Skeletal muscle cell (primary cell): ENCODE measurements at regions not wholly inside any gene's neighbourhood (a gene's known extent, or its start where the extent isn't known, plus 50 kb on each side); places are given as distances from the start of the nearest gene placed in this dataset.
"Not testable (repeated sequence)": the region's sequence is repeated elsewhere in the genome, so short reads cannot be mapped to it uniquely, and the experiment has no call there.

Experiments used
- DNase-seq: peaks from one replicate; pipeline ENCODE4 v3.0.0-alpha.2; 2010; ENCODE audit warnings: low read depth
- H3K4me3 ChIP-seq: 2 replicates; pipeline ENCODE4 v1.5.1; 2011; ENCODE audit warnings: low read depth, mild to moderate bottlenecking, control low read depth, low read length, moderate library complexity

DNA sequence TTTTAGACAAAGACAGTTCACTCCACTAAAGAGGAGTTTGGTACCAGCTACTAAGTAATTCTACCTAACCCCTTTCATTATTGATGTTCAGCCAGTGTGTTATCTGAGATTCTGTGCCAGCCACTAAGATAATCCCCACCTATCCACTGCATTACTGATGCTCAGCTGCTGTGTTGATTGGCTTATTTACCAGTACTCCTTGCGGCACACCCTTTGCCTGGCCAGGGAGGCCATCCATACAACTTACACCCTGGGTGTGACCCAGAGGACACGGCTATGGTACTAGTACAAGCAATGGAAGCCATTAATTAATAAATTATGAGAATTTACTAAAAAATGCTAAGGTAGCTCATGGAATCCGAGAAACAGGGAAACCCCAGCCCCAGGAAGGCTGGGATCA is 290.7 kb upstream of the CTNNB1 start:
- no peak overlapping the region for H3K4me3 ChIP-seq
- DNase-seq: no peak

DNA sequence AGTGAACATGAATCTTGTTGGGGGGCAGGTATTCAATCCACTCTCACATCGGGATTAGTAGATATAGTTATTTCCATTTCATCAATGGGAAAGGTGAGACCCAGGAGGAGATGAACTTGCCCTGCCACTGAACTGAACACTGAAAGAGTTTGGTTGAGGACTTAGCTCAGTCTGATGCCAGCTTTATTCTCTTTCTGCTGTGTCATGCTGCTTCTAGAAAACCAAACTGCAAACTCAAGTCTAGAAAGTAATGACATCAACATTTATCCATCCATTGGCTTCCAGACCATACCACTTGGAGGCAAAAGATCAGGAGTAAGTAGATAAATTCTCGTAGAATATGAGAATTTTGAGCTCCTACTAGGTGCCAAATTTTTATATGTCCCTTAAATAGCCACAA is 288.0 kb upstream of the CTNNB1 start:
- no peak for DNase-seq

DNA sequence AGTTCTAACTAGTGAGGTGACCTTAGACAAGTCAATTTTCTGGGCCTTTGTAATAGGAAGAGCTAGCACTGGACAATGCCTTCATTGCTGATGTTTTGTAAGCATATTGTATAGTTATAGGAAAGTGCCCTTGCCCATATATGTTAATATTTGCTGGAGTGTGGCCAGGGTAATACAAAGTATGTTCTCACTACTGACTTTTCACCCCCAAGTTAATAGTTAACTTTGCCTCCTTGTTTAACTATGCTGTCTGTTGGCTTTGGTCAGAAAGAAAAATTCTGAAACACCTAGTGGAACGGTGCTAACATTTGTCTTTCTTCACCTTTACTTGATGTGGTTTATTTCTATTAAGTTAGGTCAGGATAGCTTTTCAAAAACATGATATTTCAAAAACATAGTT is 287.4 kb upstream of the CTNNB1 start:
- DNase-seq: no peak
- no peak overlapping the region for H3K4me3 ChIP-seq

More for the DNA sequence above, 288.0 kb upstream of the CTNNB1 start:
- no peak overlapping the region for H3K4me3 ChIP-seq

GRCh38 chr3:40912461-40912860 is 286.8 kb upstream of the CTNNB1 start:
- H3K4me3 ChIP-seq: no peak overlapping the region
- no peak for DNase-seq

GRCh38 chr3:40913192-40913591 is 286.1 kb upstream of the CTNNB1 start:
- no peak overlapping the region for H3K4me3 ChIP-seq
- no peak for DNase-seq

DNA sequence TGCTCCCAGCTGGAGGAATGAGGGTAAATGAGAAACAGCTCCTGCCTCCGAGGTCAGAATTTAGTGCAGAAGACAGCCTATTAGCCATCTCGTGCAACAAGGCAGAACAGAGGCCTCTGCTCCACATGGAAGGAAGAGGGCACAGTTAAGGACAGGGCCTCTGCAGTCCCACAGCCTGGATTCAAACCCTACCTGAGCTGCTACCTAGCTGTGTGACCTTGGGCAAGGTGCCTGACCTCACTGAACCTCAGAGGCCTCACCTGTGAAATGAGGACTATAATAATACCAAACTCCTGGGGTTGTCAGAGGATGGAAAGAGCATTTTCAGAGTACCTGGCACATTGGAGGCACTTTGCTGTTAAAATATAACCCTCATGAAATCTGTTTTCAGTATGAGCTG is 285.7 kb upstream of the CTNNB1 start:
- no peak overlapping the region for H3K4me3 ChIP-seq
- DNase-seq: no peak

DNA sequence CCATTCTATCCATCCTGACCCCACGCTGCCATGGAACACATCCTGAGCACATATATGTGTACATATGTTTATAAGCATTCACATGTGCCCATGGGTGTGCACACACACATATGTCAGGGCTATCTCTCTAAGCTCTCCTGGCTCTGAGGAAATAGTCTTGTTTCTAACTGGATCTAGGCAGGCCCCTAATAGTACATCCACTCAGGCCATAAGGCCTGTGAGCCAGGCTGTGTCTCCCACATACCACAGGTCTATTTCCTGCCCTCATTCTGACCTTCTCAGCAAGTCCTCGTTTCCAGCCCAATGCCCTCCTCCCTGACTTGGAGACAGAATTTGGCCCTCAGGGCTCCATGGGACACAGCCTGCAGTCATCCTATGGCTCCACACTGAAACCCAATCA is 284.8 kb upstream of the CTNNB1 start:
- H3K4me3 ChIP-seq: no peak overlapping the region
- DNase-seq: no peak

DNA sequence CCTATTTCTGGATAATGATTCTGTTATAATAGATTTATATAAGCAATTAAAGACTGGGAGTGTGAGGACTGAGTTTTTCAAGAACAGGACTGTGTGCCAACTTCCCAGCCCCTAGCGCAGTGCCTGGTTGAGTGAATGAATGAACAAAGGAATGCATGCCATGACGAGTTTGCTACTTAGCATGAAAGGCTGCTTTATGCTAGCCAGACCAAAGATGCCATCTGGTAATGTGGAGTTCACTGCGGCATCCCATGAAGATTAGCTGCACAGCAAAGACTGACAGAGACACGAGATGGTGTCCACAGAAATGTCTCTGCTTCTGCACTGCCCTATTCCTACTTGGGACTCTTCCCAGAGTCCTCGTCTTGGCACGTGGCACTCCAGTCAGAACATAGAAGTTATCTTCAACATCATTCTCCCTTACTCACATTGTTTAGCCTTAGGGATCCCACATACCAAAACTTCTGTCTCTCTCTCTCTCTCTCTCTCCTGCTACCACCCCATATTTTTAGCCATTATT is 283.9 kb upstream of the CTNNB1 start:
- no peak for DNase-seq
- H3K4me3 ChIP-seq: no peak overlapping the region

GRCh38 chr3:40920041-40920440 is 279.3 kb upstream of the CTNNB1 start:
- no peak for DNase-seq

GRCh38 chr3:40921251-40921650 is 278.1 kb upstream of the CTNNB1 start:
- H3K4me3 ChIP-seq: no peak overlapping the region
- no peak for DNase-seq

More at GRCh38 chr3:40920041-40920440, 279.3 kb upstream of the CTNNB1 start:
- no peak overlapping the region for H3K4me3 ChIP-seq

GRCh38 chr3:40923143-40923542 is 276.2 kb upstream of the CTNNB1 start:
- H3K4me3 ChIP-seq: no peak overlapping the region
- no peak for DNase-seq

DNA sequence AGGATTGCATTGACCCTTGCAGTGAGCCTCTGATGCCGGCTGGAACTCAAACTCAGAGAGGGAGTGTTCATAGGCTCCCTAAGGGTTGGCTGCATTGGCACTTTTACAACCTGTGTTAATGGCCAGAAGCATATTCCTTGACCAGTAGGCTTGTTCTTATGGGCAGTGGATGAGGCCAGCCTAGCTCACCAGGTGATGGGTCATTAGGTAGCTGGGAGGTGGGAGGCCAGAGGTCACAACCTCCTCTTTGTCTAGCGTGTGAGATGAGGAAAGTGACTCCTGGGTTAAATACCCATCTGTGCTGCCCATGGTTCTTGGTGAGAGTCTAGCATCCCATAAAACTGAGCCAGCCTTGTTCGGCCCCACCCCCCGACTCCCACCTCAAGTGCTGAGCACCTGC is 275.7 kb upstream of the CTNNB1 start:
- no peak overlapping the region for H3K4me3 ChIP-seq
- no peak for DNase-seq

- H3K4me3 ChIP-seq: no peak overlapping the region
- DNase-seq: no peak
Measured at GRCh38 chr3:40924559-40925141, 274.7 kb upstream of the CTNNB1 start.

- H3K4me3 ChIP-seq: no peak overlapping the region
- DNase-seq: no peak
Measured at GRCh38 chr3:40925231-40925630, 274.1 kb upstream of the CTNNB1 start.

DNA sequence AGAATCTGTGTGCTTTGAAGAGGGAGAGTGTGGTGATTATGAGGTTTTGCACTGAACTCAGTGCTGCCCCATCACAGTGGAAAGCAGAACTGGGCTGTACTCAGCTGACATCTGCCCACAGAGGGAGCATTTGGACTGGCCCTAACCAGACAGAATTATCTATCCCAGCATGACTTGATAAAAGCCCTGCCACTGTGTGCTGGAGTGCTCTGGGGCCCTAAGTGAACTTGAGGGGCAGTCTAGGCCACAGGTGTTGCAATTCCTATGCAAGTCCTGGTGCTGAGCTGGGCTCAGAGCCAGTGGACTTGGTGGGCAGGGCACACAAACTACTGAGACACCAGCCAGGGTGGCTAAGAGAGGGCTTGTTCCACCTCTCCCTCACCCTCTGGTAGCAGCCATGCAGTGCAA is 269.2 kb upstream of the CTNNB1 start:
- H3K4me3 ChIP-seq: no peak overlapping the region
- no peak for DNase-seq

GRCh38 chr3:40930756-40931155 is 268.5 kb upstream of the CTNNB1 start:
- no peak for DNase-seq
- no peak overlapping the region for H3K4me3 ChIP-seq

GRCh38 chr3:40938591-40938990 is 260.7 kb upstream of the CTNNB1 start:
- no peak for DNase-seq
- no peak overlapping the region for H3K4me3 ChIP-seq

GRCh38 chr3:40939030-40939740 is 260.1 kb upstream of the CTNNB1 start:
- DNase-seq: no peak

DNA sequence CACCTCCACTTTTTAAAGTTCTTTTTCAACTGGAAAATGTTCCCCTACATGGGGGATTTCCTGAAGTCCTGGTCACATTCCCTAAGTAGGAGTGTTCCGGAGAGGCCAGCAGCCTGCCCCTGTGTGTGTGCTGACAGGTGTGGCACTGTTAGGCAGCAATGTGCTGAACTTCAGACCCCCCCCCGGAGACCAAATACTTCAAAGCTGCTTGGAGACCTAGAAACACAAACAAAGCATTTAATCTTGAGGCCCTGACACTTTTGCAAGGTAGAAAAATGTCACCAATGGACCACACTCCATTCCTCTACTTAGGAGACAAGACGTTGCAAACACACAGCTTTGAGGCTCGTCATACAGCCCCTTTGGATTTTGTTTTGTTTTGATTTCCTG is 259.6 kb upstream of the CTNNB1 start:
- no peak for DNase-seq
- no peak overlapping the region for H3K4me3 ChIP-seq

More at GRCh38 chr3:40939030-40939740, 260.1 kb upstream of the CTNNB1 start:
- H3K4me3 ChIP-seq: no peak overlapping the region

DNA sequence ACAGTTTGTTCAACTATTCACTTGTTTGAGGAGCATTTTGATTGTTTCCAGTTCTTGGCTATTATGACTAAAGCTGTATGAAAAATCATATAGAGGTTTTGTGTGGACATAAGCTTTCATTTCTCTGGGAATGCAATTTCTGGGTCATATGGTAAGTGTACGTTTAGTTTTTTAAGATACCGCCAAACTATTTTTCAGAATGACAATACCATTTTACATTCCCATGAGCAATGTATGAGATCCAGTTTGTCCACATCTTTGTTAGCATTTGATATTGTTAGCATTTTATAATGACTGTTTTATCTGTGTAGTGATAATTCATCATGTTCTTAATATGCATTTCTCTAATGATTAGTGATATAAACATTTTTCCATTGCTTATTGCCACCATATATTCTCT is 258.7 kb upstream of the CTNNB1 start:
- no peak overlapping the region for H3K4me3 ChIP-seq
- DNase-seq: no peak

GRCh38 chr3:40947022-40947421 is 252.3 kb upstream of the CTNNB1 start:
- not testable (repeated sequence) for DNase-seq, H3K4me3 ChIP-seq
